Hepatocyte (in vitro differentiated cells): ENCODE measurements at regions not wholly inside any gene's neighbourhood (a gene's known extent, or its start where the extent isn't known, plus 50 kb on each side); places are given as distances from the start of the nearest gene placed in this dataset.

Experiments used
- DNase-seq: peaks from one replicate; pipeline ENCODE4 v3.0.0-alpha.2; 2016; ENCODE audit warnings: low spot score
- H2AFZ ChIP-seq: fragments of 200-600 bp; sonication (generic); 2 replicates; pipeline ENCODE4 v1.6.0; 2016; ENCODE audit warnings: antibody characterized with exemption, mild to moderate bottlenecking
- H3K27ac ChIP-seq: fragments of 200-600 bp; sonication (generic); 2 replicates; pipeline ENCODE4 v1.5.1; 2016; ENCODE audit warnings: mild to moderate bottlenecking
- H3K27me3 ChIP-seq: fragments of 200-600 bp; sonication (generic); 2 replicates; pipeline ENCODE4 v1.6.1; 2016
- H3K36me3 ChIP-seq: fragments of 200-600 bp; sonication (generic); replicated peaks from 2 replicates; pipeline ENCODE4 v1.5.1; 2016; ENCODE audit warnings: low read depth; ENCODE audit not compliant: insufficient read depth
- H3K4me1 ChIP-seq: fragments of 200-600 bp; sonication (generic); 2 replicates; pipeline ENCODE4 v1.5.1; 2016; ENCODE audit warnings: mild to moderate bottlenecking, moderate library complexity; ENCODE audit not compliant: insufficient read depth
- H3K4me2 ChIP-seq: fragments of 200-600 bp; sonication (generic); 2 replicates; pipeline ENCODE4 v1.6.0; 2016
- H3K4me3 ChIP-seq: fragments of 200-600 bp; sonication (generic); 2 replicates; pipeline ENCODE4 v1.5.1; 2016; ENCODE audit warnings: mild to moderate bottlenecking
- H3K79me2 ChIP-seq: fragments of 200-600 bp; sonication (generic); 2 replicates; pipeline ENCODE4 v1.6.0; 2017; ENCODE audit warnings: mild to moderate bottlenecking
- H3K9me2 ChIP-seq: fragments of 200-600 bp; sonication (generic); replicated peaks from 2 replicates; pipeline ENCODE4 v1.6.0; 2017; ENCODE audit warnings: mild to moderate bottlenecking; ENCODE audit not compliant: insufficient read depth
- H3K9me3 ChIP-seq: fragments of 200-600 bp; sonication (generic); 2 replicates; pipeline ENCODE4 v1.5.1; 2016; ENCODE audit warnings: low read depth, mild to moderate bottlenecking
- H4K20me1 ChIP-seq: fragments of 200-600 bp; sonication (generic); 2 replicates; pipeline ENCODE4 v1.6.0; 2016; ENCODE audit warnings: mild to moderate bottlenecking; ENCODE audit not compliant: insufficient read depth, poor library complexity, severe bottlenecking
- CTCF ChIP-seq: fragments of 200-600 bp; sonication (generic); IDR thresholded peaks from 2 replicates; pipeline ENCODE4 v1.5.1; 2016; ENCODE audit warnings: antibody characterized with exemption, mild to moderate bottlenecking; ENCODE audit not compliant: poor library complexity
- EZH2 ChIP-seq: fragments of 200-600 bp; sonication (generic); IDR thresholded peaks from 2 replicates; pipeline ENCODE4 v1.6.1; 2016; ENCODE audit warnings: antibody characterized with exemption, mild to moderate bottlenecking, borderline replicate concordance
- EZH2phosphoT487 ChIP-seq: fragments of 200-600 bp; sonication (generic); IDR thresholded peaks from one replicate; pipeline ENCODE4 v1.6.1; 2018; ENCODE audit warnings: antibody characterized with exemption, mild to moderate bottlenecking, low read depth, moderate library complexity; ENCODE audit not compliant: unreplicated experiment, severe bottlenecking
- WGBS: methylation state at CpG from one replicate; pipeline ENCODE4 v1.1.6; 2016; ENCODE audit warnings: low lambda C conversion rate; ENCODE audit errors: missing lambda C conversion rate; 5-methylcytosine and 5-hydroxymethylcytosine counted together

GRCh38 chr5:155728857-155729683, 597.9 kb upstream of the SGCD start:
- 3% methylated on average over 54 of the region's 54 CpGs for WGBS
- H3K4me2 ChIP-seq = peak overlapping the region; percentile 95
- no peaks in the 10 kb centered on the region for H4K20me1 ChIP-seq
- H3K36me3 ChIP-seq = no peaks in the 10 kb centered on the region
- H3K27ac ChIP-seq = no peak overlapping the region
- H3K79me2 ChIP-seq = no peaks in the 10 kb centered on the region
- TF ChIP-seq CTCF = no peak
- TF ChIP-seq EZH2 = peak; percentile 13
- no peak for TF ChIP-seq EZH2phosphoT487
- DNase-seq = peak; percentile 41
- peaks cover 76% of the 10 kb centered on the region for H3K27me3 ChIP-seq
- H3K4me1 ChIP-seq = peaks cover 12% of the 10 kb centered on the region
- H3K9me3 ChIP-seq = no peaks in the 10 kb centered on the region
- peak overlapping the region; percentile 68 for H2AFZ ChIP-seq
- H3K9me2 ChIP-seq = no peaks in the 10 kb centered on the region
- H3K4me3 ChIP-seq = peak overlapping the region; percentile 52

- peak overlapping the region; percentile 68 for H2AFZ ChIP-seq
- H3K27ac ChIP-seq = no peak overlapping the region
- H3K9me2 ChIP-seq = no peaks in the 10 kb centered on the region
- peak overlapping the region; percentile 95 for H3K4me2 ChIP-seq
- no peak for TF ChIP-seq CTCF
- TF ChIP-seq EZH2phosphoT487 = no peak
- TF ChIP-seq EZH2 = no peak
- H3K4me3 ChIP-seq = no peak overlapping the region
- peaks cover 73% of the 10 kb centered on the region for H3K27me3 ChIP-seq
- H3K79me2 ChIP-seq = no peaks in the 10 kb centered on the region
- no peaks in the 10 kb centered on the region for H3K36me3 ChIP-seq
- 5% methylated on average over 13 of the region's 13 CpGs for WGBS
- no peaks in the 10 kb centered on the region for H4K20me1 ChIP-seq
- H3K4me1 ChIP-seq = peaks cover 12% of the 10 kb centered on the region
- no peaks in the 10 kb centered on the region for H3K9me3 ChIP-seq
- DNase-seq = peak; percentile 39
These were observed 597.3 kb upstream of the SGCD start for GRCh38 chr5:155729684-155730059.

- Histone ChIP-seq H3K4me1 (peaks cover 9% of the 10 kb centered on the region), H4K20me1 (no peaks in the 10 kb centered on the region), H3K27me3 (peaks cover 45% of the 10 kb centered on the region), H3K27ac (no peak overlapping the region), H3K9me2 (no peaks in the 10 kb centered on the region), H3K79me2 (no peaks in the 10 kb centered on the region), H2AFZ (no peak overlapping the region), H3K9me3 (no peaks in the 10 kb centered on the region), H3K4me3 (no peak overlapping the region), H3K36me3 (no peaks in the 10 kb centered on the region), H3K4me2 (no peak overlapping the region)
- WGBS = 77% methylated on average over 6 of the region's 6 CpGs
- DNase-seq = no peak
- TF ChIP-seq EZH2phosphoT487 = no peak
- TF ChIP-seq CTCF = no peak
- no peak for TF ChIP-seq EZH2
These were observed 594.2 kb upstream of the SGCD start for GRCh38 chr5:155732587-155733376.
